GM12878 (cell line): ENCODE measurements at regions not wholly inside any gene's neighbourhood (a gene's known extent, or its start where the extent isn't known, plus 50 kb on each side); places are given as distances from the start of the nearest gene placed in this dataset.

ENCODE experiments used
- CREB1 ChIP-seq: IDR thresholded peaks from 2 replicates; pipeline ENCODE4 v1.6.1; 2012; ENCODE audit warnings: low read depth, mild to moderate bottlenecking, inconsistent platforms
- CTCF ChIP-seq, 3 experiments: IDR thresholded peaks in 2 of 3; conservative IDR thresholded peaks in 1 of 3; 2 replicates each; pipeline ENCODE4 v1.5.1; 2011; ENCODE audit warnings: low read depth in 3 of 3, low read length in 3 of 3, mild to moderate bottlenecking in 3 of 3, control low read depth in 2 of 3, moderate library complexity in 2 of 3, inconsistent platforms in 1 of 3, mixed read lengths in 1 of 3; ENCODE audit not compliant: control insufficient read depth in 2 of 3, insufficient read depth in 1 of 3; ENCODE audit errors: extremely low read depth in 1 of 3
- DPF2 ChIP-seq: fragments of 450-650 bp; IDR thresholded peaks from 2 replicates; pipeline ENCODE4 v1.6.1; 2017; ENCODE audit warnings: mild to moderate bottlenecking
- ELK1 ChIP-seq: IDR thresholded peaks from 2 replicates; pipeline ENCODE4 v1.6.1; 2012; ENCODE audit warnings: low read depth, low read length, improper control_type of control experiment
- GABPA ChIP-seq: IDR thresholded peaks from 2 replicates; pipeline ENCODE4 v1.6.1; 2014; ENCODE audit warnings: antibody characterized with exemption, low read depth, mild to moderate bottlenecking, inconsistent platforms
- POLR2A ChIP-seq: IDR thresholded peaks from 2 replicates; pipeline ENCODE4 v1.6.1; 2011; ENCODE audit warnings: low read depth, mild to moderate bottlenecking, low read length
- POLR2AphosphoS2 ChIP-seq: IDR thresholded peaks from 2 replicates; pipeline ENCODE4 v1.6.1; 2011; ENCODE audit warnings: low read depth, mild to moderate bottlenecking, low read length, improper control_type of control experiment, moderate library complexity
- TCF12 ChIP-seq: IDR thresholded peaks from 2 replicates; pipeline ENCODE4 v1.6.1; 2011; ENCODE audit warnings: low read depth, mild to moderate bottlenecking, low read length
- ZNF274 ChIP-seq: IDR thresholded peaks from one replicate; pipeline ENCODE4 v1.8.0; 2011; ENCODE audit not compliant: insufficient read length, insufficient read depth
- TF ChIP-seq, protein P1 (sequence below): fragments of 450-650 bp; IDR thresholded peaks from 2 replicates; pipeline ENCODE4 v1.6.1; 2017; ENCODE audit warnings: mild to moderate bottlenecking

DNA sequence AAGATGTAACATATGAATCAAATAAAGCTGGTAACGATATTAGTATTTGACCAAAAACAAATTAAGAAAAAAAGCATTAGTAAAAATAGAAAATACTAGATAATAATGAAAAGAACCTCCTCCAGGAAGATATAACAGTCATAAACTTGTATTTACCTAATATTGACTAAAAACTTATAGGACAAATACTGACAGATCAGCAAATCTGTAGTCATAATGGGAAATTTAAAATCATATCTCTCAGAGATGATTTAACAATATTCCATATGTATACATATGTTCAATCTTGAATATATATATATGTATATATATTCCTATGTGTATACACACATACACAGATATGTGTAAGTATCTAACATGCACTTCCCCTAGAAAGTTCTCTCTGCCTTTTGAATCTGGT lies 52.0 kb upstream of the FGGY start:
- TF ChIP-seq ZNF274 (no peak), CTCF (IDR thresholded peaks at IDR 0.05 in 2 of 3, conservative IDR thresholded peaks at IDR 0.05 in 1 of 3; ENCODE audit: control insufficient read depth in 2 of 3, extremely low read depth in 1 of 3, insufficient read depth in 1 of 3, low read depth in 3 of 3, low read length in 3 of 3) (no peak), POLR2AphosphoS2 (no peak), GABPA (no peak), CREB1 (no peak), DPF2 (no peak), POLR2A (no peak), ELK1 (no peak), TCF12 (no peak)
- TF ChIP-seq, protein P1, sequence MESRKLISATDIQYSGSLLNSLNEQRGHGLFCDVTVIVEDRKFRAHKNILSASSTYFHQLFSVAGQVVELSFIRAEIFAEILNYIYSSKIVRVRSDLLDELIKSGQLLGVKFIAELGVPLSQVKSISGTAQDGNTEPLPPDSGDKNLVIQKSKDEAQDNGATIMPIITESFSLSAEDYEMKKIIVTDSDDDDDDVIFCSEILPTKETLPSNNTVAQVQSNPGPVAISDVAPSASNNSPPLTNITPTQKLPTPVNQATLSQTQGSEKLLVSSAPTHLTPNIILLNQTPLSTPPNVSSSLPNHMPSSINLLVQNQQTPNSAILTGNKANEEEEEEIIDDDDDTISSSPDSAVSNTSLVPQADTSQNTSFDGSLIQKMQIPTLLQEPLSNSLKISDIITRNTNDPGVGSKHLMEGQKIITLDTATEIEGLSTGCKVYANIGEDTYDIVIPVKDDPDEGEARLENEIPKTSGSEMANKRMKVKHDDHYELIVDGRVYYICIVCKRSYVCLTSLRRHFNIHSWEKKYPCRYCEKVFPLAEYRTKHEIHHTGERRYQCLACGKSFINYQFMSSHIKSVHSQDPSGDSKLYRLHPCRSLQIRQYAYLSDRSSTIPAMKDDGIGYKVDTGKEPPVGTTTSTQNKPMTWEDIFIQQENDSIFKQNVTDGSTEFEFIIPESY: no peak
